ENCODE measurements at regions not wholly inside any gene's neighbourhood (a gene's known extent, or its start where the extent isn't known, plus 50 kb on each side); places are given as distances from the start of the nearest gene placed in this dataset.

DNA sequence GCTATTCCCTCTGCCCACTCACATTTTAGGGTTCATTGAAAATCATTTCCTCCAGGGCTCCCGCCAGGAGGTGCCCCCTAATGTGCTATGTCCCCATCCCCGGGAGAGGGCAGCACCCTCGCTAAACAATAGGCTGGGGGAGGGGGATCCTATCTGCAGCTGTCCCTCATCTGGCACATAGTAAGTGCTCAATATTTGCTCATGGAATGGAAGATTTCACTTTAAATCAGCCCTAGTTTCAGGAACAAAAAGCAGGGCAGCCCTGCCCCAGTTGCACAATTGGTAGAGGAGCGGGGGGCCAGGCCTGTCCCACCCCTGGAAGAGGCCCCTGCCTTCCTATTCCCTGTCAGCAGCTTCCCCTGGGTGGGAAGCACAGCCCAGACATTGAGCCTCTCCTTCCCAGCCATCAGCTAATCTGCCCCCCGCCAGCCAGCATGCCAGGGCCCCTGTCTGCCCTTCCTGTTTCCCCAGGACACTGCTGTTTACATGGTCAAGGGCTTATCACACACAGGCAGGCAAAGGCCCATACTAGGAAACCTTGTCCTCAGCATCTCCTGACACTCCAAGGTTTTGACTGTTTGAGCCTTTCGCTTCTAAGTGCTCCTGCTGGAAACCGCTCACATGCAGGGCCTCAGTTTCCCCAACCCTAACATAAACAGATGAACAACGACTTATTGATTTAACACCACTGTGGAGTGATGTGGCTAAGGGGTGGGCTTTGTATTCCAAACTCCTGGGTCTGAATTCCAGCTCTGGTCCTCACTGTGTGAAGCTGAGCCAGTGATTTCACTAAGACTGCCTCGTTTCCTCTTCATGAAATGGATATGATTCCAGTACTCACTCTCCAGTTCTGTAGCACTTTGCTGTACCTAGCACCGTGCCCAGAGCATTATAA is 130.7 kb upstream of the ZMIZ1 start:
- TF ChIP-seq, protein P1, sequence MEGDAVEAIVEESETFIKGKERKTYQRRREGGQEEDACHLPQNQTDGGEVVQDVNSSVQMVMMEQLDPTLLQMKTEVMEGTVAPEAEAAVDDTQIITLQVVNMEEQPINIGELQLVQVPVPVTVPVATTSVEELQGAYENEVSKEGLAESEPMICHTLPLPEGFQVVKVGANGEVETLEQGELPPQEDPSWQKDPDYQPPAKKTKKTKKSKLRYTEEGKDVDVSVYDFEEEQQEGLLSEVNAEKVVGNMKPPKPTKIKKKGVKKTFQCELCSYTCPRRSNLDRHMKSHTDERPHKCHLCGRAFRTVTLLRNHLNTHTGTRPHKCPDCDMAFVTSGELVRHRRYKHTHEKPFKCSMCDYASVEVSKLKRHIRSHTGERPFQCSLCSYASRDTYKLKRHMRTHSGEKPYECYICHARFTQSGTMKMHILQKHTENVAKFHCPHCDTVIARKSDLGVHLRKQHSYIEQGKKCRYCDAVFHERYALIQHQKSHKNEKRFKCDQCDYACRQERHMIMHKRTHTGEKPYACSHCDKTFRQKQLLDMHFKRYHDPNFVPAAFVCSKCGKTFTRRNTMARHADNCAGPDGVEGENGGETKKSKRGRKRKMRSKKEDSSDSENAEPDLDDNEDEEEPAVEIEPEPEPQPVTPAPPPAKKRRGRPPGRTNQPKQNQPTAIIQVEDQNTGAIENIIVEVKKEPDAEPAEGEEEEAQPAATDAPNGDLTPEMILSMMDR (IDR thresholded peaks at IDR 0.05) = no peak
- TF ChIP-seq POLR2A (IDR thresholded peaks at IDR 0.05) (no peak), EP300 (IDR thresholded peaks at IDR 0.05) (no peak), POLR2AphosphoS5 (IDR thresholded peaks at IDR 0.05) (no peak)

Measured in suprapubic skin (tissue), 4 donors.